ENCODE measurements at regions not wholly inside any gene's neighbourhood (a gene's known extent, or its start where the extent isn't known, plus 50 kb on each side); places are given as distances from the start of the nearest gene placed in this dataset.

GRCh38 chr5:133780619-133781280 lies 168.4 kb upstream of the FSTL4 start:
- DNase-seq = no peak
- Mint-ChIP-seq H3K4me3 (no peak overlapping the region), H3K27me3 (no peaks in the 10 kb centered on the region), H3K4me1 (no peaks in the 10 kb centered on the region), H3K36me3 (no peaks in the 10 kb centered on the region), H3K27ac (no peak overlapping the region), H3K9me3 (no peaks in the 10 kb centered on the region)
- POLR2A ChIA-PET = no interaction called here
- no peak for ATAC-seq

GRCh38 chr5:133779828-133780475 lies 167.6 kb upstream of the FSTL4 start:
- Mint-ChIP-seq H3K4me3 (no peak overlapping the region), H3K36me3 (no peaks in the 10 kb centered on the region), H3K4me1 (no peaks in the 10 kb centered on the region), H3K27ac (no peak overlapping the region), H3K27me3 (no peaks in the 10 kb centered on the region), H3K9me3 (no peaks in the 10 kb centered on the region)
- ATAC-seq (no peak), DNase-seq (no peak)
- POLR2A ChIA-PET = no interaction called here

GRCh38 chr5:133778636-133779035 lies 166.3 kb upstream of the FSTL4 start:
- POLR2A ChIA-PET = no interaction called here
- Mint-ChIP-seq H3K36me3 (no peaks in the 10 kb centered on the region), H3K4me1 (no peaks in the 10 kb centered on the region), H3K27me3 (no peaks in the 10 kb centered on the region), H3K4me3 (no peak overlapping the region), H3K27ac (no peak overlapping the region), H3K9me3 (no peaks in the 10 kb centered on the region)
- DNase-seq (no peak), ATAC-seq (no peak)

GRCh38 chr5:133777951-133778350 lies 165.6 kb upstream of the FSTL4 start:
- Mint-ChIP-seq H3K4me3 (no peak overlapping the region), H3K4me1 (no peaks in the 10 kb centered on the region), H3K27ac (no peak overlapping the region), H3K9me3 (no peaks in the 10 kb centered on the region), H3K36me3 (no peaks in the 10 kb centered on the region), H3K27me3 (no peaks in the 10 kb centered on the region)
- ATAC-seq (no peak), DNase-seq (no peak)
- POLR2A ChIA-PET = no interaction called here

- POLR2A ChIA-PET = no interaction called here
- Mint-ChIP-seq H3K4me1 (no peaks in the 10 kb centered on the region), H3K4me3 (no peak overlapping the region), H3K27me3 (peaks cover 0 to 4% (median 0%) of the 10 kb centered on the region in 5 donors), H3K9me3 (peaks cover 0 to 4% (median 0%) of the 10 kb centered on the region in 9 donors), H3K36me3 (no peaks in the 10 kb centered on the region), H3K27ac (no peak overlapping the region)
- ATAC-seq (no peak), DNase-seq (no peak)
Measured at GRCh38 chr5:133775584-133776304, 163.4 kb upstream of the FSTL4 start.

- DNase-seq (peak in 2 of 10 donors; percentile 7 to 13), ATAC-seq (no peak)
- Mint-ChIP-seq H3K27me3 (peaks cover 0 to 9% (median 0%) of the 10 kb centered on the region in 5 donors), H3K4me1 (no peaks in the 10 kb centered on the region), H3K36me3 (no peaks in the 10 kb centered on the region), H3K4me3 (no peak overlapping the region), H3K9me3 (peaks cover 0 to 6% (median 0%) of the 10 kb centered on the region in 9 donors), H3K27ac (no peak overlapping the region)
- POLR2A ChIA-PET = no interaction called here
Measured at GRCh38 chr5:133773247-133774202, 161.2 kb upstream of the FSTL4 start.

- peaks cover 0 to 6% (median 0%) of the 10 kb centered on the region in 9 donors for H3K9me3 Mint-ChIP-seq
- ATAC-seq (no peak), DNase-seq (no peak)
- H3K4me3 Mint-ChIP-seq = no peak overlapping the region
- POLR2A ChIA-PET = no interaction called here
- peaks cover 8 to 26% (median 14%) of the 10 kb centered on the region in 5 donors for H3K27me3 Mint-ChIP-seq
- no peaks in the 10 kb centered on the region for H3K4me1 Mint-ChIP-seq
- H3K36me3 Mint-ChIP-seq = no peaks in the 10 kb centered on the region
- no peak overlapping the region for H3K27ac Mint-ChIP-seq
Measured at GRCh38 chr5:133769842-133770241, 157.5 kb upstream of the FSTL4 start.

GRCh38 chr5:133763744-133764143 lies 151.4 kb upstream of the FSTL4 start:
- POLR2A ChIA-PET = no interaction called here
- DNase-seq (no peak), ATAC-seq (no peak)
- Mint-ChIP-seq H3K4me3 (no peak overlapping the region), H3K27ac (no peak overlapping the region), H3K27me3 (peaks cover 6 to 42% (median 11%) of the 10 kb centered on the region in 5 donors), H3K4me1 (no peaks in the 10 kb centered on the region), H3K36me3 (no peaks in the 10 kb centered on the region), H3K9me3 (no peaks in the 10 kb centered on the region)

GRCh38 chr5:133761632-133762031 lies 149.3 kb upstream of the FSTL4 start:
- ATAC-seq (no peak), DNase-seq (no peak)
- Mint-ChIP-seq H3K4me1 (no peaks in the 10 kb centered on the region), H3K9me3 (no peaks in the 10 kb centered on the region), H3K27me3 (peaks cover 5 to 38% (median 8%) of the 10 kb centered on the region in 5 donors), H3K27ac (no peak overlapping the region), H3K4me3 (no peak overlapping the region), H3K36me3 (no peaks in the 10 kb centered on the region)
- POLR2A ChIA-PET = no interaction called here

- H3K9me3 Mint-ChIP-seq = no peaks in the 10 kb centered on the region
- peaks cover 3 to 38% (median 10%) of the 10 kb centered on the region in 5 donors for H3K27me3 Mint-ChIP-seq
- ATAC-seq = no peak
- no peak overlapping the region for H3K4me3 Mint-ChIP-seq
- DNase-seq = no peak
- no peaks in the 10 kb centered on the region for H3K4me1 Mint-ChIP-seq
- POLR2A ChIA-PET = no interaction called here
- no peaks in the 10 kb centered on the region for H3K36me3 Mint-ChIP-seq
- no peak overlapping the region for H3K27ac Mint-ChIP-seq
Measured at GRCh38 chr5:133760532-133760931, 148.2 kb upstream of the FSTL4 start.

GRCh38 chr5:133758641-133759040 lies 146.3 kb upstream of the FSTL4 start:
- no peak overlapping the region for H3K27ac Mint-ChIP-seq
- no peaks in the 10 kb centered on the region for H3K9me3 Mint-ChIP-seq
- ATAC-seq (no peak), DNase-seq (no peak)
- H3K4me3 Mint-ChIP-seq = no peak overlapping the region
- POLR2A ChIA-PET = no interaction called here
- peaks cover 3 to 40% (median 14%) of the 10 kb centered on the region in 5 donors for H3K27me3 Mint-ChIP-seq
- peaks cover 0 to 2% (median 0%) of the 10 kb centered on the region in 4 donors for H3K4me1 Mint-ChIP-seq
- no peaks in the 10 kb centered on the region for H3K36me3 Mint-ChIP-seq

GRCh38 chr5:133757396-133757945 lies 145.1 kb upstream of the FSTL4 start:
- no peak overlapping the region for H3K27ac Mint-ChIP-seq
- DNase-seq = no peak

More at GRCh38 chr5:133757396-133757945, 145.1 kb upstream of the FSTL4 start:
- Mint-ChIP-seq H3K27me3 (peaks cover 0 to 29% (median 11%) of the 10 kb centered on the region in 5 donors), H3K9me3 (no peaks in the 10 kb centered on the region), H3K4me3 (no peak overlapping the region), H3K4me1 (peaks cover 0 to 2% (median 0%) of the 10 kb centered on the region in 4 donors), H3K36me3 (no peaks in the 10 kb centered on the region)
- ATAC-seq = no peak
- POLR2A ChIA-PET = no interaction called here

Measured in naive thymus-derived CD8-positive, alpha-beta T cell (primary cell).